NCI-H128 (cell line): ENCODE measurements at regions not wholly inside any gene's neighbourhood (a gene's known extent, or its start where the extent isn't known, plus 50 kb on each side); places are given as distances from the start of the nearest gene placed in this dataset.
"Not testable (repeated sequence)": the region's sequence is repeated elsewhere in the genome, so short reads cannot be mapped to it uniquely, and the experiment has no call there.

Experiments used
- DNase-seq: peaks from one replicate; lab custom pipeline; 2025; ENCODE audit not compliant: unreplicated experiment; lab: John Stamatoyannopoulos, UW

GRCh38 chr14:38357557-38357956 is 101.7 kb upstream of the CLEC14A start:
- DNase-seq, result no peak

GRCh38 chr14:38355473-38355872 is 99.6 kb upstream of the CLEC14A start:
- DNase-seq, result not testable (repeated sequence)

- no peak for DNase-seq
These were observed 94.2 kb upstream of the CLEC14A start for GRCh38 chr14:38350102-38350501.

GRCh38 chr14:38342803-38343202 is 86.9 kb upstream of the CLEC14A start:
- DNase-seq, result no peak

GRCh38 chr14:38339696-38340095 is 83.8 kb upstream of the CLEC14A start:
- DNase-seq, result no peak

- DNase-seq, result no peak
These were observed 80.4 kb upstream of the CLEC14A start for GRCh38 chr14:38336298-38336697.

- no peak for DNase-seq
These were observed 74.4 kb upstream of the CLEC14A start for GRCh38 chr14:38330275-38330674.

GRCh38 chr14:38329246-38329645 is 73.4 kb upstream of the CLEC14A start:
- no peak for DNase-seq

- DNase-seq, result no peak
These were observed 61.0 kb upstream of the CLEC14A start for GRCh38 chr14:38316922-38317321.

GRCh38 chr14:38311655-38312054 is 55.8 kb upstream of the CLEC14A start:
- DNase-seq, result no peak

GRCh38 chr14:38310420-38310995 is 54.6 kb upstream of the CLEC14A start:
- no peak for DNase-seq

- DNase-seq, result no peak
These were observed 53.8 kb upstream of the CLEC14A start for GRCh38 chr14:38309522-38310277.
